ENCODE measurements at regions not wholly inside any gene's neighbourhood (a gene's known extent, or its start where the extent isn't known, plus 50 kb on each side); places are given as distances from the start of the nearest gene placed in this dataset.

GRCh38 chr12:131421509-131422186 lies 289.2 kb upstream of the SFSWAP start:
- Histone ChIP-seq H3K9ac (ENCODE audit: insufficient read depth in 1 of 2, low read length in 2 of 2) (no peak overlapping the region), H3K4me3 (no peak overlapping the region), H3K27ac (ENCODE audit: low read depth in 1 of 2, low read length in 1 of 2) (no peak overlapping the region), H3K9me3 (ENCODE audit: control insufficient read depth in 4 of 4, insufficient read depth in 3 of 4, low read length in 3 of 4) (peaks cover 0 to 10% (median under 1%) of the 10 kb centered on the region in 4 donors), H3K36me3 (ENCODE audit: control insufficient read depth in 4 of 4, insufficient read depth in 4 of 4, low read length in 4 of 4) (no peaks in the 10 kb centered on the region), H3K4me1 (ENCODE audit: control insufficient read depth in 5 of 5, insufficient read depth in 5 of 5, low read length in 5 of 5) (no peaks in the 10 kb centered on the region), H3K27me3 (ENCODE audit: control insufficient read depth in 3 of 3, insufficient read depth in 3 of 3, low read length in 2 of 3) (peaks cover 0 to 4% (median 0%) of the 10 kb centered on the region in 3 donors)
- no peak for TF ChIP-seq CTCF (IDR thresholded peaks at IDR 0.05; ENCODE audit: control extremely low read depth, extremely low read depth)
- DNase-seq (no peak), ATAC-seq (ENCODE audit: insufficient read depth, low FRiP score) (no peak)
- 77 to 79% methylated on average over 10 of the region's 10 CpGs for WGBS, 2 donors

- 80 to 84% methylated on average over 5 of the region's 5 CpGs for WGBS, 2 donors
- Histone ChIP-seq H3K9ac (ENCODE audit: insufficient read depth in 1 of 2, low read length in 2 of 2) (no peak overlapping the region), H3K9me3 (ENCODE audit: control insufficient read depth in 4 of 4, insufficient read depth in 3 of 4, low read length in 3 of 4) (peaks cover 0 to 10% (median under 1%) of the 10 kb centered on the region in 4 donors), H3K4me1 (ENCODE audit: control insufficient read depth in 5 of 5, insufficient read depth in 5 of 5, low read length in 5 of 5) (no peaks in the 10 kb centered on the region), H3K27ac (ENCODE audit: low read depth in 1 of 2, low read length in 1 of 2) (no peak overlapping the region), H3K36me3 (ENCODE audit: control insufficient read depth in 4 of 4, insufficient read depth in 4 of 4, low read length in 4 of 4) (no peaks in the 10 kb centered on the region), H3K4me3 (no peak overlapping the region), H3K27me3 (ENCODE audit: control insufficient read depth in 3 of 3, insufficient read depth in 3 of 3, low read length in 2 of 3) (peaks cover 0 to 4% (median 0%) of the 10 kb centered on the region in 3 donors)
- ATAC-seq (ENCODE audit: insufficient read depth, low FRiP score) (no peak), DNase-seq (no peak)
- TF ChIP-seq CTCF (IDR thresholded peaks at IDR 0.05; ENCODE audit: control extremely low read depth, extremely low read depth) = no peak
Measured at GRCh38 chr12:131422187-131422520, 288.7 kb upstream of the SFSWAP start.

- Histone ChIP-seq H3K27ac (ENCODE audit: low read depth in 1 of 2, low read length in 1 of 2) (no peak overlapping the region), H3K9me3 (ENCODE audit: control insufficient read depth in 4 of 4, insufficient read depth in 3 of 4, low read length in 3 of 4) (peaks cover 0 to 10% (median under 1%) of the 10 kb centered on the region in 4 donors), H3K9ac (ENCODE audit: insufficient read depth in 1 of 2, low read length in 2 of 2) (no peak overlapping the region), H3K27me3 (ENCODE audit: control insufficient read depth in 3 of 3, insufficient read depth in 3 of 3, low read length in 2 of 3) (peaks cover 0 to 4% (median 0%) of the 10 kb centered on the region in 3 donors), H3K4me3 (no peak overlapping the region), H3K4me1 (ENCODE audit: control insufficient read depth in 5 of 5, insufficient read depth in 5 of 5, low read length in 5 of 5) (no peaks in the 10 kb centered on the region), H3K36me3 (ENCODE audit: control insufficient read depth in 4 of 4, insufficient read depth in 4 of 4, low read length in 4 of 4) (no peaks in the 10 kb centered on the region)
- no peak for TF ChIP-seq CTCF (IDR thresholded peaks at IDR 0.05; ENCODE audit: control extremely low read depth, extremely low read depth)
- ATAC-seq (ENCODE audit: insufficient read depth, low FRiP score) = no peak
- no peak for DNase-seq
- 71 to 84% methylated on average over 9 of the region's 9 CpGs for WGBS, 2 donors
Measured at GRCh38 chr12:131422744-131423143, 288.1 kb upstream of the SFSWAP start.

- no peaks in the 10 kb centered on the region for H3K4me1 ChIP-seq (ENCODE audit: control insufficient read depth in 5 of 5, insufficient read depth in 5 of 5, low read length in 5 of 5)
- no peak for TF ChIP-seq CTCF (IDR thresholded peaks at IDR 0.05; ENCODE audit: control extremely low read depth, extremely low read depth)
- no peak for DNase-seq
Measured at GRCh38 chr12:131424270-131424669, 286.6 kb upstream of the SFSWAP start.

More at GRCh38 chr12:131424270-131424669, 286.6 kb upstream of the SFSWAP start:
- Histone ChIP-seq H3K9ac (ENCODE audit: insufficient read depth in 1 of 2, low read length in 2 of 2) (no peak overlapping the region), H3K36me3 (ENCODE audit: control insufficient read depth in 4 of 4, insufficient read depth in 4 of 4, low read length in 4 of 4) (no peaks in the 10 kb centered on the region), H3K27me3 (ENCODE audit: control insufficient read depth in 3 of 3, insufficient read depth in 3 of 3, low read length in 2 of 3) (peaks cover 0 to 4% (median 0%) of the 10 kb centered on the region in 3 donors), H3K4me3 (no peak overlapping the region), H3K27ac (ENCODE audit: low read depth in 1 of 2, low read length in 1 of 2) (no peak overlapping the region), H3K9me3 (ENCODE audit: control insufficient read depth in 4 of 4, insufficient read depth in 3 of 4, low read length in 3 of 4) (peaks cover 0 to 10% (median under 1%) of the 10 kb centered on the region in 4 donors)
- ATAC-seq (ENCODE audit: insufficient read depth, low FRiP score) = no peak
